HUDEP-2 (cell line): ENCODE measurements at regions not wholly inside any gene's neighbourhood (a gene's known extent, or its start where the extent isn't known, plus 50 kb on each side); places are given as distances from the start of the nearest gene placed in this dataset.
"Not testable (repeated sequence)": the region's sequence is repeated elsewhere in the genome, so short reads cannot be mapped to it uniquely, and the experiment has no call there.

Experiments
- DNase-seq, 76 experiments: peaks; one replicate each; lab custom pipeline; 2025; ENCODE audit not compliant: unreplicated experiment in 76 of 76; lab: John Stamatoyannopoulos, UW

DNA sequence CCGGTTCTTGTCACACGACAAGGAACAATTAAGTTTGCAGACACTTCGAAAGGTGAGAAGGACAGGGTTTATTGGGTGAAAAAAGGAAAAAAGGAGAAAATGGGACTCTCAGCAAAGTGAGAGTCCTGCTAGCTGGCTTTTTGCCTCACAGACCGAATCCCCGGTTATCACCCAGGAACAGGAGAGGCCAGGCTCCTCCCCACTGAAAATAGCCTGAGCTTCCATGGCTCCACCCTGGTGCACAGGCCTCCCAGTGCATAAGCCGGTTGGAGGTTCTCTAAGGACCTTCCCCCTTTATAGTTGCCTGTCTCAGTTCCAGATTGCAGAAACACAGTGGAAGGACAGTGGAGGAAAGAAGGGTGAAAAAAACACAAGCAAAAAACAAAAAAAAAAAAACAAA is 571.7 kb downstream of the KCTD12 start:
- DNase-seq = peak in 4 of 76 experiments; percentile 20 to 50 (median 32)

DNA sequence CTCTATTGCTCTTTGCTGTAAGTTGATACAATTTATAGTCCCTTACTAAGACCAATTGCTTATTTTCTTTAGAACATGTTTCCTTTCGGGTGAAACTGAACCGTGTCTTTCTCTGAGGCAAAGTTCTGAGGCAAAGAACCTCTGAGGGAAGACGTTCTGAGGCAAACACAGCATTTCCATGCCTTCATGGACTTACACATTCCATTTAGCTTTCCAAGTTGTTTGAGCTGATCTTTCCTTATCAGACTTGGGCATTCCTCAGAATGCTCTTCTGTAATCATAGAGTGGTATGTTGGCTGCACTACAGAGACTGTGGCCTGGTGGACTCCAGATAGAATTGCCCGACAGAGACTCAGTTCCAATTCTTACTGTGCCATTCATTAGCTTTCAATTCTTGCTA is 579.1 kb downstream of the KCTD12 start:
- no peak for DNase-seq

DNA sequence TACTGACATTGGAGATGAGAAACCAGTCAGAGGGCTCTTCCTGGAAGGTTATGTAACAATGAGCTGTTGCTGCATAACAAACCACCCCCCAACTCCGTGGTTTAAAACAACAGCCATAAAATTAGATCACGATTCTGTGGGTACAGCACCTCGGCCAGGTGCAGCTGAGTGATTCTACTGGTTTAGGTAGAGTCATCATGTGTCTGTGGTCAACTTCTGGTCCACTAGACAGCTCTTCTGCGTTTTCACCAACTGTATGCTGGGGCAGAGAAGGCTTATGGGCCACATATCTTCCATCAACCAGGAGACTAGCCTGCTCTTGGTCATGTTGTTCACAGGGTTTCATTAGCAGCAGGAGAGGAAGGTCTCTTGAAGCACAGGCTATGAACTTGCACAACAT is 585.5 kb downstream of the KCTD12 start:
- no peak for DNase-seq

DNA sequence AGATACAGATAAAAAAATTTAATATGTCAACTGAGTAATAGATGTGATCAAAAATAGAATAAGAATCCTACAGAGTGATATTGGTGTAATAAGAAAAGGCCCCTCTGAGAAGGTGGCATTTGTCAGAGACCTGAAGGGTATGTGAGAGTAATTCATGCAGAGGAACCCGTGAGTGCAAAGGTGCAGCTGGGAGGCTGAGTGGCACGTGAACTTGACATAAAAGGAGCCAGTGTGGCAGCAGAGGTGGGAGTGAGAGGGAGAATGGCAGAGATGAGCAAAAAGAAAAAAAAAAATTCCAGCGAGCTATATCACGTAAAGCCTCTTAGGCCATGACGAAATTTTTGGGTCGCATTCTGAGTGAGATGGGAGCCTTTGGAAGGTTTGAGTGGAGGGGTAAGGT is 588.9 kb downstream of the KCTD12 start:
- no peak for DNase-seq

DNA sequence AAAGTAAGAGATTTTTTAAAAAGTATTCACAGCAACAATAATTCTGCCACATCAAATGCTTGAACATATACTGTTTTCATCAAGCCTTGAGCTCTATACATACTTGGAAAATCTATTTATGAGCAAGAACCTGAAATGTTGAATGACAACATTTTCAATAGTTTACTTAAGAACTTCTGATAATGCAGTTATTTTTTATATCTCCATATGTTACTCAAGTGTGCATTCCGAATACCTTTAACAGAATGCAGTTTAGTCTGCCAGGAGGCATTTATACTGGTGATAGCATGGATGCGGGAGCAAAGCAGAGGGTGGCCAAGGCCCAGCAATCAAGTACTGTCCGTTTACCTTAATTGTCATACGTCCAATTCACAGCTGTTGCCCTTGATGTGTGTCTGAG is 589.5 kb downstream of the KCTD12 start:
- no peak for DNase-seq

DNA sequence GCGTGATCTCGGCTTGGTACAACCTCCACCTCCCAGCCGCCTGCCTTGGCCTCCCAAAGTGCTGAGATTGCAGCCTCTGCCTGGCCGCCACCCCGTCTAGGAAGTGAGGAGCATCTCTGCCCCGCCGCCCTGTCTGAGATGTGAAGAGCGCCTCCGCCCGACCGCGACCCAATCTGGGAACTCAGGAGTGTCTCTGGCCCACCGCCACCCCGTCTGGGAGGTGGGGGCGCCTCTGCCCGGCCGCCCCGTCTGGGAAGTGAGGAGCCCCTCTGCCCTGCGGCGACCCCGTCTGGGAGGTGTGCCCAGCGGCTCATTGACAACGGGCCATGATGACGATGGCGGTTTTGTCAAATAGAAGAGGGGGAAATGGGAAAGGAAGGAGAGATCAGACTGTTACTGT is 591.2 kb downstream of the KCTD12 start:
- not testable (repeated sequence) for DNase-seq

DNA sequence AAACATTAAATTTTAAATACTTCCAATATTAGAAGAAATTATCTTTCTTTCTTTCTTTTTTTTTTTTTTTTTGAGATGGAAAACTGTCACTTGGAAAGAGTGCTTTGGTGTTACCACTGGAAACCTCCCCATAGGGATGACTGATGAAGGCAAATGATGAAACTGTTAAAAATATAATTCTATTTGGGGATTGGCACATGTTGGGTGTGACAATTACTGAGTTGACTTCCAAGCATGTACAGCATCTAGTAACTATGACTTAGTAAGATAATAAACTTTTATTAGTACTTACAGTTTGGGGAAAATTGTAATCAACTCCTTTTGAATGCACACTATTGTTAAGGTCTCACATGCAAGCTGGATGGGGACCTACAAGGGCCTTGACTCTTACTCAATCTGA is 592.5 kb downstream of the KCTD12 start:
- DNase-seq = no peak

DNA sequence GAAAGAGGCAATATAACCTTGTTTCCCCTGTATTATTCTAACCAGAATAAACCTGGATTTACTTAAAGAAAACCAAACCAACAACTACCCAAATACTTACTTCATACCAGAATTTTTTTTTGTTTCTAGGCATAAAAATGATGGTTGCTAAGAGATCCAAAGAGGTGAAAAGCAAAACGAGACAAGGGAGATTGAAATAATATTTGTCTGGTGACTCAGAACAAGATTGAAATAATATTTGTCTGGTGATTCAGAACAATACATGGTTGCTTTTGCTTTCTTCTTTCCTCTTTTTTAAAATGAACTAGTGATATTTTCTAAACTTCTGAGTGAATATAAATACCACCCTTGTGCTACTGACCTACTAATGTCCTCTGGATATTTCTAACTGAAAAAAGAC is 592.9 kb downstream of the KCTD12 start:
- no peak for DNase-seq

DNA sequence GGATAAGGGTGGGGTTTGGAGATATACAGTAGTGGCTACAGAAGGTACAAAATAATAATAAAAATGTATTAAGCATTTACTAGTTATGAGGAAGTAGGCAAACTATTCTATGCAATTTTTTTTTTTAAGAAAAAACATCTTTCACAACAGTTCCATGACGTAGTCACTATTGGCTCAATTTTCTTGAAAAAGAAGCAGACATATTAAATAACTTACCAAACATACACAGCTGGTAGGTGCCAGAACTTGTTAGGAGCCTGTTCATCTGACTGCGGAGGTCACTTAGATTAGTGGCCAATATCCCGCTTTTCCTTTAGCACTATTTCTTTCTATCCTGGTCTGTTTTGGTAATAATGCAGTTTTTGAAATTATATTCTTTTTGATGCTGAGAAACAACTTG is 593.5 kb downstream of the KCTD12 start:
- DNase-seq = no peak

DNA sequence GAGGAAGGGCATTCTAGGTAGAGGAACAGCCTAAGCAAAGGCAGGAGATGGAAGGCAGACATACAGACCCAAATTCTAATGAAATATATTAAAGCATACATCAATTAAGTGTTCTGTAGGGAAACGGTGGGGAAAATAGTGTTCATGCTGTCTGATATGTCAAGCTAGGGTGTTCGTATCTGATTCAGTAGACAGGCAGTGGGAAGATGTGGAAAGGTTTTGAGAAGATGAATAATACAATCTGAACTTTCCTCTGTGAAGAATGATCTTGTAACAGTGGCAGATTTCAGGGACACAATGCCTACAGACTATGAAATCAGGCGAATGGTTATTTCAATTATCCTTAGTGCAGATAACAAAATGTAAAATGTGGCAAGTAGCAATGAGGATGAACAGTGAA is 594.2 kb downstream of the KCTD12 start:
- no peak for DNase-seq

DNA sequence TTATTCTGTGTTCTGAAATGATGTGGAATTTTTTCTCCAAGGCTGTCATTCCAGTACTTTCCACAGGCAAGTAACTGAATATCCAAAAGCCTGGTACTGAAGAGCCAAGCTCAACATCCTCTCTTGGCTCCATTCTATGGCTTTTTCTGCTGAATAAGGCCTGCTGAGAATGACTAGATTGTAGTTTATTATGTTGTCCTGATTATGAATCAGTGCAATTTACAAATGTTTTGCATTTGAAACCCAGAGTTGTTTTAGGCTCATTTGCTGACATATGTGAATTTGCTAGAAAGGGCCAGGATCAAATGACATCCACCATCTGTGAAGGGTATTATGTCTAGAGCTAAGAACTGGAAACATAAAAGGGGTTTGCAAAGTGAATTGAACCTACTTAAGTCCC is 596.6 kb downstream of the KCTD12 start:
- DNase-seq = no peak

DNA sequence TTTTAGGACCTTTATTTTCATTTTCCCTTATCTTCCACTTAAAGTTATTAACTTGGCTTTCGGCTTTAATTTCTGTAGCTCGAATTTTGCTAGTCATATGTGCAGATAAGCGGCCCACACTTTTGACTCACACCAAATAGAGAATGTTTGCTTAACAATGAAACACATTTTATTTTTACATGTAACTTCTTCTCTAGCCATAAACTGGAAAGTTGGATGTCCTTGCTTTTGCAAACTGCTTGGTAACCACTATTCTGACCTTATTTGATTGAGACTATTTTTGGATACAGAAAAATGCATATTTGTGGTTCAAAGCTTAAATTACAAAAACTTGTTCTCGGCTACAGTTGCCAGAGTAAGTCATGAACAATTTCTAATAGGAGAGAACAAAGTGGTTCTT is 600.0 kb downstream of the KCTD12 start:
- DNase-seq = no peak

DNA sequence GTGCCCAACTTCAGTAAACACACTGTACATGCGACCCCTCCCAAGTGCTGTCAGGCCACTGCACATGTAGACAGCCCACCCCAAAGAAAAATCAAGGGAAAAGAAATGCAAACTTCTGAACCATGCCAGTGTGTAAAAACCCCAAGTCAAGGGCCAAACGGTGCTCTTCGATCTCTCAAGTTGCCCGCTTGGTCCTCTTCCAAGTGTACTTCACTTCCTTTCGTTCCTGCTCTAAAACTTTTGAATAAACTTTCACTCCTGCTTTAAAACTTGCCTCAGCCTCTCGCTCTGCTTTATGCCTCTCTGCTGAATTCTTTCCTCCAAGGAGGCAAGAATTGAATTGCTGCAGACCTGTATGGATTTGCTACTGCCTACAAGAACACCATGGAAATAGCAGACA is 600.7 kb downstream of the KCTD12 start:
- no peak for DNase-seq

DNA sequence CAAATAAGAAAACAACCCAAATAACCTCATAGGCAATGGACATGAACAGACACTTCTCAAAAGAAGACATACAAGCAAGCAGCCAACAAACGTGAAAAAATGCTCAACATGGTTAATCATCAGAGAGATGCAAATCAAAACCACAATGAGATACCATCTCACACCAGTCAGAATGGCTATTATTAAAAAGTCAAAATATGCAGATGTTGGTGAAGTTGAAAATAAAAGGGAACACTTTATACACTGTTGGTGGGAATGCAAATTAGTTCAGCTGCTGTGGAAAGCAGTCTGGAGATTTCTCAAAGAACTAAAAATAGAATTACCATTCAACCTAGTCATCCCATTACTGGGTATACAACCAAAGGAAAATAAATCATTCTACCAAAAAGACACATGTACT is 606.4 kb downstream of the KCTD12 start:
- not testable (repeated sequence) for DNase-seq

DNA sequence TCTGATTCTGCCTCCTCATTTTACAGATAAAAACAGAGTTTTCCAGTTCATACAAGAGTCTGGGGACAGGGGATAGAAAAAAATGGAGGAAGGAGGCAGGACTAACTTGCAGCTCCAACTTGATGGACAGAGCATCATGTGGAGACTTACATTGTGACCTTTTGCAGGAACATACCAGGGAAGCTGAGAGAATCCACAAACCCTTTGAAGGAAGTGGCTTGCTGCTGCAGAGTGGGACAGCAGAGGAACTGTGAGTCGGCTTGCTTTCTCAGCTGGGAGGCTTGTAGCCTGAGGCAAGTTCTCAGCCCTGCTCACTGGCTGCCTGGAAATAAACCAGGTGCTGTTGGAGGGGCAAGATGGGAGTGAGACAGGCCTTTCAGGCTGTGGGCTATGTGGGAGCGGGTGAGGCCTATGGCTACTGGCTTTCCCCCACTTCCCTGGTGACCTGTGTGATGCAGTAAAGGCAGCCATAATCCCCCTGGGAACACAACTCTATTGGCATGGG is 614.4 kb downstream of the KCTD12 start:
- no peak for DNase-seq

DNA sequence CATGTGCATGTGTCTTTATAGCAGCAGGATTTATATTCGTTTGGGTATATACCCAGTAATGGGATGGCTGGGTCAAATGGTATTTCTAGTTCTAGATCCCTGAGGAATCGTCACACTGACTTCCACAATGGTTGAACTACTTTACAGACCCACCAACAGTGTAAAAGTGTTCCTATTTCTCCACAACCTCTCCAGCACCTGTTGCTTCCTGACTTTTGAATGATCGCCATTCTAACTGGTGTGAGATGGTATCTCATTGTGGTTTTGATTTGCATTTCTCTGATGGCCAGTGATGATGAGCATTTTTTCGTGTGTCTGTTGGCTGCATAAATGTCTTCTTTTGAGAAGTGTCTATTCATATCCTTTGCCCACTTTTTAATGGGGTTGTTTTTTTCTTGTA is 617.9 kb downstream of the KCTD12 start:
- DNase-seq = not testable (repeated sequence)

DNA sequence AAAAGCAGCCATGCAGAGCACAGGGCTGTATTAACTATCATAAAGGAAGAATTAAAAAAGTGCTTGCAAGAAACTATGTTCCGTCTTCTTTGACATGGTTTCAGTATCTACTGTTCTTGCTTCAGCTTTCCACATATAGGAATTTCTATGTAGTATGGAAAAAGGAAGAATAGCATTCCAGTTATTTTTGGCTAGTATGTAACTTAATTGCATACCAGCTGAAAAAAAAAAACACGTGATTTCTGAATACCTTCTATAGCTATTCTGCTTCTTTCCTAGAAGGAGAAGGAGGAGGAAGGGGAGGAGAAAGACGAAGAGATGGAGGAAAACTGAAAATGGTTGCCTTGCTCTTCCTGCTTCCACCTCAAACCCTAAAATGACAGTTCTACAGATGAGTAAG is 619.0 kb downstream of the KCTD12 start:
- DNase-seq = no peak

DNA sequence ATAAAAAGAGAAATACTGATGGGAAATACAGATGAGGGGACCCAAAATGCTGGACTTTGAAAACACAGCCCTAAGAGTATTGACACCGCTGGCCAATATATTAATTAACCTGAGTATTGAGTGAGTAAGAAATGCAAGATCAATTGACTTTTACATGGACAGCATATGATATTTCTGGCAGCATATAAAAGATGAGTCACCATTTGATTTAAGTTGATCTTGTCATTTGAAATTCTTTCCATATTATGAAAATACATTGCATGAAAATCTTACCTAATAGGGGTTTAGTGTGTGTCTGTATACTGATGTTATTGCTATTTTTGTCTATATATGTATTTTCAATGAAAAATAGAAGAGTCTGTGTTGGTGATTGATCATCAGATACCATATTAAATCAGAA is 619.6 kb downstream of the KCTD12 start:
- DNase-seq = no peak

DNA sequence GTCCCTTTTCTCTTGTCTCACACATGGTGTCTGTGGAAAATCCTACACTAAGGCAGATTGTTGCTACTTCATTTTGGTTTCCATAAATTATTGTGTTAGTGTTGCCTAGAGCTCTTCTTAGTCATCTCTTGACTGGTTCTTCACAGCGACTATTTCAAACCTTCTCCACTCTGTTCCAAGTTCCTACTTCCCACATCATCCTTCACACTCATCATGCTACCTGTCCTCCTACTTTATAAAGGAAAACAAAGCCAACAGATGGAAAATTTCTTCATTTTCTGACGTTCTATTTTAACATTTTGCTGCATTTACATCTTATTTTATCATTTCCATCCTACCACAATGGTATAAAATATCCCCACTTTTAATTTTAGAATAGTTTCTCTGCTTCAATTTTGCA is 614.1 kb downstream of the LMO7 start:
- DNase-seq = no peak

DNA sequence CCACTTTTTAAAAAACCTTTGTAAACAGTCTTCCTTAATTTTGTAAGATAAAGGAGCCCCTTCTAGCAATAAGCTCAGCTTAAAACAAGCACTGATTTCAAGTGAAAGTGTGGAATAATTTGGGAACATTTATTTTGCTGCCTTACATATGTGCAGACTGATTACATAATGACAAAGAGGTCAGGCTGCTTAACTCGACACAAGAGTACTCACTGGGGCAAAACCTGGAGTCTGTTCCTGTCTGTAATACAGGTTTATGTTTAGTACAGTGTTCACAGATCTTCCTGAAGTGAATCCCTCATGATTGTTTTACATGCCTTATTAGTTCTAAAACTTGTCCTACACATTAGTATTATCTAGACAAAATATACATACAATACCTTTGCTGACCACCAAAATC is 609.8 kb downstream of the LMO7 start:
- DNase-seq = no peak

DNA sequence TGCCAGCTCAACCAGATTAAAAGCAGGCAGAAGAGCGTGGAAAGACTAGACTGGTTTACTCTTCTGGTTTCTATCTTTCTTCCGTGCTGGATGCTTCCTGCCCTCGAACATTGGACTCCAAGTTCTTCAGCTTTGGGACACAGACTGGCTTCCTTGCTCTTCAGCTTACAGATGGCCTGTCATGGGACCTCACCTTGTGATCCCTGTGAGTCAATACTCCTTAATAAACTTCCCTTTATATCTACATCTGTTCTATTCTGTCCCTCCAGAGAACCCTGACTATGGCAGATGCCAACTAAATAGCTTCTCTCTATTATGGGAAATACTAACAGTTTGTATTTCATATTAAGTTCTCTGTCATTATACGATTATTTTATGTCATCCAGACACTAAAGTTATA is 609.1 kb downstream of the LMO7 start:
- DNase-seq = no peak

DNA sequence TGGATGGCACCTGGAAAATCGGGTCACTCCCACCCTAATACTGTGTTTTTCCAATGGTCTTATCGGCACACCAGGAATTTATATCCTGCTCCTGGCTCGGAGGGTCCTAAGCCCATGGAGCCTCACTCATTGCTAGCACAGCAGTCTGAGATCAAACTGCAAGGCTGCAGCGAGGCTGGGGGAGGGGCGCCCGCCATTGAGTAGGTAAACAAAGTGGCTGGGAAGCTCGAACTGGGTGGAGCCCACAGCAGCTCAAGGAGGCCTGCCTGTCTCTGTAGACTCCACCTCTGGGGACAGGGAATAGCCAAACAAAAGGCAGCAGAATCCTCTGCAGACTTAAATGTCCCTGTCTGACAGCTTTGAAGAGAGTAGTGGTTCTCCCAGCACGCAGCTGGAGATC is 607.0 kb downstream of the LMO7 start:
- not testable (repeated sequence) for DNase-seq

DNA sequence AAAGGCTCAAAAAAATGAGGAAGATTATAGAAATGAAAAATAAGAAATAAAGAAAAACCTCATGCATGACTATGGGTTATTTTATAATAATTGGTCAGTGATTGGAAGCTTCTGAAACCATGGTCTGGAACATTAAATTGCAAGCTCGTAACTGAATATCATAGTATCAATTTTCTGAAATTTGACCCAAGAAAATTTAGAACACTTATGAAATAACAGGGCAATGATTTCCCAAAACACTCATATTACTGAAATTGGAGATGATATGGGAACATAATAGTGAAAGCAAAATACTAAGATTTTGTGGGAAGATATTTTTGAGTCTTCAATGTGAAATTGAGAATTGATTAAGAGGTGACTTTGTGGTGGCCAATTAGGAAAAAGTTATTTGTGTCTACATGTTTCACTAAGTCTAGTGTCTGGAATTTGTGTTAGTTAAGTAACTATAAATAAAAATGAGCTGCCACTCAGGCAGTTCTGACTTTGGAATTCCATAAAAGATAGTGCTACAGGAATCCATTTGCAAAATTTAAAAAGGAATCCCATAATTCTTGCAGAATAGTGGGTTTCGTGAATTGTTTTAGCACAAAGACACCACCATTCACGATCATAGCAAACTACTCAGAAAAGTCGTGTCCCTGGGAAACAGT is 603.0 kb downstream of the LMO7 start:
- DNase-seq = no peak
